ENCODE measurements at regions not wholly inside any gene's neighbourhood (a gene's known extent, or its start where the extent isn't known, plus 50 kb on each side); places are given as distances from the start of the nearest gene placed in this dataset.

- DNase-seq (ENCODE audit: low read depth, low spot score) (no peak), ATAC-seq (no peak)
- BruUV-seq (replicated peaks) = no TSS peak
- ChIA-PET CTCF (no interaction called here), POLR2A (no interaction called here)
- no peaks in the 10 kb centered on the region for H3K4me1 ChIP-seq (ENCODE audit: control insufficient read depth, insufficient read depth, low read length)
- TF ChIP-seq TCF7L2 (IDR thresholded peaks at IDR 0.05; ENCODE audit: low read depth, low read length) (no peak), CTCF (IDR thresholded peaks at IDR 0.05) (no peak), POLR2AphosphoS5 (IDR thresholded peaks at IDR 0.05; ENCODE audit: low read depth, low read length) (no peak), SIN3A (IDR thresholded peaks at IDR 0.05; ENCODE audit: borderline replicate concordance, insufficient read depth, low read depth, low read length) (no peak)
- TF ChIP-seq, protein P1, sequence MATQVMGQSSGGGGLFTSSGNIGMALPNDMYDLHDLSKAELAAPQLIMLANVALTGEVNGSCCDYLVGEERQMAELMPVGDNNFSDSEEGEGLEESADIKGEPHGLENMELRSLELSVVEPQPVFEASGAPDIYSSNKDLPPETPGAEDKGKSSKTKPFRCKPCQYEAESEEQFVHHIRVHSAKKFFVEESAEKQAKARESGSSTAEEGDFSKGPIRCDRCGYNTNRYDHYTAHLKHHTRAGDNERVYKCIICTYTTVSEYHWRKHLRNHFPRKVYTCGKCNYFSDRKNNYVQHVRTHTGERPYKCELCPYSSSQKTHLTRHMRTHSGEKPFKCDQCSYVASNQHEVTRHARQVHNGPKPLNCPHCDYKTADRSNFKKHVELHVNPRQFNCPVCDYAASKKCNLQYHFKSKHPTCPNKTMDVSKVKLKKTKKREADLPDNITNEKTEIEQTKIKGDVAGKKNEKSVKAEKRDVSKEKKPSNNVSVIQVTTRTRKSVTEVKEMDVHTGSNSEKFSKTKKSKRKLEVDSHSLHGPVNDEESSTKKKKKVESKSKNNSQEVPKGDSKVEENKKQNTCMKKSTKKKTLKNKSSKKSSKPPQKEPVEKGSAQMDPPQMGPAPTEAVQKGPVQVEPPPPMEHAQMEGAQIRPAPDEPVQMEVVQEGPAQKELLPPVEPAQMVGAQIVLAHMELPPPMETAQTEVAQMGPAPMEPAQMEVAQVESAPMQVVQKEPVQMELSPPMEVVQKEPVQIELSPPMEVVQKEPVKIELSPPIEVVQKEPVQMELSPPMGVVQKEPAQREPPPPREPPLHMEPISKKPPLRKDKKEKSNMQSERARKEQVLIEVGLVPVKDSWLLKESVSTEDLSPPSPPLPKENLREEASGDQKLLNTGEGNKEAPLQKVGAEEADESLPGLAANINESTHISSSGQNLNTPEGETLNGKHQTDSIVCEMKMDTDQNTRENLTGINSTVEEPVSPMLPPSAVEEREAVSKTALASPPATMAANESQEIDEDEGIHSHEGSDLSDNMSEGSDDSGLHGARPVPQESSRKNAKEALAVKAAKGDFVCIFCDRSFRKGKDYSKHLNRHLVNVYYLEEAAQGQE (IDR thresholded peaks at IDR 0.05; ENCODE audit: insufficient read depth in 1 of 2, low read depth in 2 of 2, low read length in 1 of 2) = no peak
- intact Hi-C loops (cut with micrococcal nuclease; ENCODE audit: unreplicated experiment) = no loop called here
- no peak overlapping the region for H3K27ac ChIP-seq (ENCODE audit: low read length)
- in situ Hi-C loops (cut with HindIII; ENCODE audit: low pct_unique_long_range_greater_than_20kb, low sequenced_read_pairs) = no loop called here
- H3K9me3 ChIP-seq (ENCODE audit: control insufficient read depth, insufficient read depth, low read depth, low read length) = no peaks in the 10 kb centered on the region
- H3K4me3 ChIP-seq (ENCODE audit: low read depth in 2 of 2, low read length in 2 of 2) = no peak overlapping the region
- H3K27me3 ChIP-seq (ENCODE audit: control insufficient read depth, insufficient read depth, low read length) = no peaks in the 10 kb centered on the region
- no peaks in the 10 kb centered on the region for H3K36me3 ChIP-seq (ENCODE audit: control insufficient read depth, insufficient read depth, low read length)
Observed at GRCh38 chrX:15988661-15989603, 134.3 kb upstream of the AP1S2 start.

DNA sequence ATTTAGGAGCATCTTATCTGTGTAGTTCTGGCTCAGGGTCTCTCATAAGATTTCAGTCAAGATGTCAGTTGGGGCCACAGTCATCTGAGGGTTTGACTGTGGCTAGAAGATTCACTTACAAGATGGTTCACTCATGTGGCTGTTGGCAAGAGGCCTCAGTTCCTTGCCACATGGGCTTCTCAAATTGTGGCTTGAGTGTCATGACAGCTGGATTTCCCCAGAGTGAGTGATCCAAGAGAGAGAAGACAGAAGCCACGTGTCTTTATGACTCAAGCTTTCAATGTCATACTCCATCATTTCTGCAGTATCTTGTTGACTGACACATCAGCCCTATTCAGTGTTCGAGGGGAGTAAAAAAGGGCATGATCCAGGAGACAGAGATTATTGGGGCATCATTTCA lies 131.3 kb upstream of the AP1S2 start:
- POLR2A ChIA-PET = no interaction called here
- H3K27ac ChIP-seq (ENCODE audit: low read length) = no peak overlapping the region
- TF ChIP-seq SIN3A (IDR thresholded peaks at IDR 0.05; ENCODE audit: borderline replicate concordance, insufficient read depth, low read depth, low read length) (no peak), TCF7L2 (IDR thresholded peaks at IDR 0.05; ENCODE audit: low read depth, low read length) (no peak), CTCF (IDR thresholded peaks at IDR 0.05) (no peak), POLR2AphosphoS5 (IDR thresholded peaks at IDR 0.05; ENCODE audit: low read depth, low read length) (no peak)
- TF ChIP-seq, protein P1 (IDR thresholded peaks at IDR 0.05; ENCODE audit: insufficient read depth in 1 of 2, low read depth in 2 of 2, low read length in 1 of 2) = no peak
- CTCF ChIA-PET = no interaction called here
- H3K27me3 ChIP-seq (ENCODE audit: control insufficient read depth, insufficient read depth, low read length) = no peaks in the 10 kb centered on the region
- in situ Hi-C loops (cut with HindIII; ENCODE audit: low pct_unique_long_range_greater_than_20kb, low sequenced_read_pairs) (no loop called here), intact Hi-C loops (cut with micrococcal nuclease; ENCODE audit: unreplicated experiment) (no loop called here)
- H3K4me1 ChIP-seq (ENCODE audit: control insufficient read depth, insufficient read depth, low read length) = no peaks in the 10 kb centered on the region
- DNase-seq (ENCODE audit: low read depth, low spot score) = no peak
- H3K9me3 ChIP-seq (ENCODE audit: control insufficient read depth, insufficient read depth, low read depth, low read length) = no peaks in the 10 kb centered on the region
- ATAC-seq = no peak
- BruUV-seq (replicated peaks) = no TSS peak
- no peaks in the 10 kb centered on the region for H3K36me3 ChIP-seq (ENCODE audit: control insufficient read depth, insufficient read depth, low read length)
- H3K4me3 ChIP-seq (ENCODE audit: low read depth in 2 of 2, low read length in 2 of 2) = no peak overlapping the region

Data from Panc1 (cell line).